HG02884 (cell line): ENCODE measurements at regions not wholly inside any gene's neighbourhood (a gene's known extent, or its start where the extent isn't known, plus 50 kb on each side); places are given as distances from the start of the nearest gene placed in this dataset.
"Not testable (repeated sequence)": the region's sequence is repeated elsewhere in the genome, so short reads cannot be mapped to it uniquely, and the experiment has no call there.

ENCODE experiments used
- ATAC-seq: cut with Tn5 transposase; IDR thresholded peaks from one replicate; pipeline ENCODE4 v1.9.1; 2021; ENCODE audit warnings: mild to moderate bottlenecking, moderate library complexity; ENCODE audit not compliant: unreplicated experiment

DNA sequence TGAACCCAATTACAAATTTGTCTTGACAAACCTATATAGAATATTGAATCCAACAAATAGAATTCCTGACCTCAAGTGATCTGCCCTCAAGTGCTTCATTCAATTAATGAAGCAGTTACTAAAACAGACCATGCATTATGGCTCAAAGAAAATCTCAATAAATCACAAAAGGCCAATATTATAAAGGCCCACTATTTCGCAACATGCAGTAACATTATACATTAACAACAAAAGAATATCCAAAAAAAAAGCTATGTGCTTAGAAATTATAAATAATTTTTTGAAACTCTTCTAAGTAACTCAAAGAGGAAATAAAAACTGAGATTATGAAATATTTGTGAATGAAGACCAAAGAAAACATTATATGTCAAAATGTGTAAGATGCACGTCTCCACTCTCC lies 177.7 kb downstream of the ZNF674 start:
- ATAC-seq = no peak

DNA sequence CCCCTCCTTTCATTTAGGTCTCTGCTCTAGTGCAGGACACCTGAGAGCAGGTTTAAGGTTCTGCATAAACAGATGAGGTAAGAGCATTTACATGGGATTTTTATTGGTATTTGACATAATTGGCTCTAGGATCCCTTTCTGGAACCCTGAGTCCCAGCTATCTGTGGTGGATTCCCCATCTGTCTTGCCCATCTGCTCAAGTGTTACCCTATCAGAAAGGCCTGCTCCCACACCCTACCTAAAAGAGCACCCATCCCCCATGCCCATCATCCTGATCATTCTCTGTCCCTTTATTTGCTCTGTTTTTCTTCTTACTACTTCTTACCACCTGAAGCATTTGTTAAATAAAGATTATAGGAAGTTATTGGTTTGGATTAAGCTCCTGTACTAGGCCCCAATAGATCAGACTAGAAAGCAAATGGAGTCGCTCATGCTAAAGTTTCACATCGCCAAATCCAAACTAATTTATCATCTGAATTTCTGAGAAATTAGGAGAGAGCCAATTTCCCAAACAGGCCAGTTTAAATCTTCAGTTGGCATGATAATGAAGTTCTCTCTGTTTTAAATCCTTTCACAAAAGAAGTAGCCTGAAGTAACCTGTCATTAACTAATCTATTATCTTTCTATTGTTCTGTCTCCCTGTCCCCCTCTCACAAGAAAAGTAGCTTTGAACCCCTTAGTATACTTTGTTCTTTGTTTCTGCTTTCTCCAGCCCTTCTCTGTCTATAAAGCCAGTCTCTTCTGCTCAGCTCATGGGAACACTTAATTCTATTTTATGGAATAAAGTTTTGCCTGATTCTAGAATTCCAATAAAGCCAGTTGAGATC lies 178.6 kb downstream of the ZNF674 start:
- no peak for ATAC-seq

DNA sequence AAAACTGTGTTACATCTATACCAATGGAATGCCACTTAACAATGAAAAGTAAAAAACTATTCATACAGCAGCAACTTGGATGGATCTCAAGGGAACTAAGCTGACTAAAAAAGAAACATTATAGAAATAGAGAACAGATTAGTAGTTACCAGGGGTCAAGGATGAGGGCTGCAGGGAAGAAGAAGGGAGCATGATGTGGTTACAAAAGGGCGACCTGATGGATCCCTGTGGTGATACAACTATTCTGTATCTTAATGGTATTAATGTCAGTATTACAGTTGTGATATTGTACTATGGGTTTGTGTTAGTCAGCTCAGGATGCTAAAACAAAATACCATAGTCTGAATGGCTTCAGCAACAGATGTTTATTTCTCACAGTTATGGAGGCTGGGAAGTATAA lies 190.7 kb downstream of the ZNF674 start:
- ATAC-seq = no peak

DNA sequence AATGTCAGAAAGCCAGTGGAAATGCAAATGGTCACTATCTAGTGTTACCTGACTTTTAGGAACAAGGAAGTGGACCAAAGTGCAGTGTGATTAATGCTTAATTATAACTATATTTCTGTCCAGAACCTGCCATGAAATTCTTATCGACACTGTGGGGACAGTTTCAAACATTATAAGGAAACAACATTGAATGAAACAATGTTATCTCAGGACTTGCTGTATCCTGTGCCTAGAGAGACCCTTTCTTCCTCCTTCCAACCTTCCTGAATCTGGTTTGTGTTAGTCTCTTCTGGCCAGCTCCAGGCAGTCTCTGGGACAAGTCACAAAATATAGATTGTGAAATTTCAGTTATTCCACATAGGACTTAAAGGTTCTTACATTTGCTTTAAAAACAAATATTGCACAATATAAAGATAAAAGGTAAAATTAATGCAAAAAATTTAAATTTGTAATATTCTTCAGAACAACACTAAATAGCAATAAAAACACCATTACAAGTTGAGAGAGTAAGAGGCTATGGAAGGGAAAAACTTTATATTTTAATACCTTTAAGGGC lies 203.4 kb downstream of the ZNF674 start:
- no peak for ATAC-seq

DNA sequence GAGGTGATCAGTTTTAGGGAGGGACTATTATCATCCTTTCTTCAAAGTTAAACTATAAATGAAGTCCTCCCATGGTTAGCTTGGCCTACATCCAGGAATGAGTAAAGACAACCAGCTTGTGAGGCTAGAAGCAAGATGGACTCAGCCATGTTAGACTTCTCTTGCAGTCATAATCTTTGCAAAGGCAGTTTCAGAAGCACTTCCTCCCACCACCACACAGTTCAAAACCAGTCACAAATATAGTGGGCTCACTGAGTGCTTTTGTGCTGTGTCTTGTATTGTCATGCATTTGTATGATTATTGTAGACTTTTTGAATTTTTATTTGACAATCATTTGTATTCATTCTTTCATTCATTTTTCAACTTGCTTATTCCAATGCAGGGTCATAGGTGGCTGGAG lies 204.5 kb downstream of the ZNF674 start:
- no peak for ATAC-seq

DNA sequence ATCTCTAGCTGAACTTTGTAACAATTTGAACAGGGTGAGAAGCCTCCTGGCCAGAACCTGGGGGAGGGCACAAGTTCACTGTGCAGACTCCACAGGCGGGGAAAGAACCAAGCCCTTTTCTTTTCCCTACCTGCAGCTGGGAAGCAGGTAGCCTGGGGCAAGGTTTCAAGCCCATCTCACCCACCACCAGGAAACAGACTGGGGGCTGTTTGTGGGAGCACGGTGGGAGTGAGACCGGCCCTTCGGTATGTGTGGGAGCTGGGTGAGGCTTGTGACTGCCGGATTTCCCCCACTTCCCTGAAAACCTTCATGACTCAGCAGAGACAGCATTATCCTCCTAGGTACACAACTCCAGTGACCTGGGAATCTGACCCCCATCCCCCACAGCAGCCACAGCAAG lies 211.7 kb downstream of the ZNF674 start:
- no peak for ATAC-seq

DNA sequence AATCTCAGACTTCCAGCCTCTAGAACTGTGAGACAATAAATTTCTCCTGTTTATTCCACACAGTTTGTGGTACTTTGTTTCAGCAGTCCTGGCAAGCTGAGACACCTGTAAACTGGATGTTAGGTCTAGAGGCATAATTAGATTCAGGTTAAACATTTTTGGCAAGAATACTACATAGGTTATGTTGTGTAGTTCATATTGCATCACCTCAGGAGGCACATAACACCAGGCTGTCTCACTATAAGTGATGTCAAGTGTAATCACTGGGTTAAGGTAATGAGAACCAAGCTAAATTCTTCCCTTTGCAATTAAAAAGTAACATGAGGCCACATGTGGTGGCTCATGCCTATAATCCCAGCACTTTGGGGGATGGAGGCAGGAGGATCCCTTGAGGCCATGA lies 214.2 kb downstream of the ZNF674 start:
- ATAC-seq = no peak

DNA sequence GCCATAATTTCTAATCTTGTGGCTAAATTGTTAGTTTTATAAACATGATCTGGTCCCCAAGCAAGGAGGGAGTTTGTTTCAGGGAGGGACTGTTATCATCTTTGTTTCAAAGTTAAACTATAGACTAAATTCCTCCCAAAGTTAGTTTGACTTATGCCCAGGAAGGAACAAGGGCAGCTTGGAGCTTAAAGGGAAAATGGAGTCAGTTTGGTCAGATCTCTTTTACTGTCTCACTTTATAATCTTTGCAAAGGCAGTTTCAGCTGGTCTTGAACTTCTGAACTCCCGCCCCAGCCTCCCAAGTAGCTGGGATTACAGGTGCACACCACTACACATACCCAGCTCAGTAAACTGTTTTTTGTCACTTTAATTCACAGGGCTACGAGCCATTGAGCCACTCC lies 214.7 kb downstream of the ZNF674 start:
- no peak for ATAC-seq

DNA sequence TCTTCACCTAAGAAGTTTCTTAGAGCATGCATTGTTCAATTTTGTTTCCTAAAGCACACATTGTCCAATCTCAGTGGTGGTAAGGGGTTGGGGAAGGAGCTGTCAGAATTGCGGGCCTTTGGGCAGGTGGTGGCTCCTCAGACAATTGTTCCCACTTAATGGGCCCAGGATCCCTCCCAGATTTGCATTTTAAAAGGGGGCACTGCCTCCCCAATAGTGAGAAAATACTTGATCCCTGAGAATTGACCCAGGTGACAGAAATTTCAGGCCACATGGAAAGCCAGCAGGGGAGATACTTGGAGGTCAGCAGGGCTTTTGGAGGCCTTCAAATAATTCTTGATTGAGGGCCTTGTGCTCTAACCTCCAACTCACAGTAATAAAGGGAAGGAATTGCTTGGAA lies 217.1 kb downstream of the ZNF674 start:
- ATAC-seq = no peak

DNA sequence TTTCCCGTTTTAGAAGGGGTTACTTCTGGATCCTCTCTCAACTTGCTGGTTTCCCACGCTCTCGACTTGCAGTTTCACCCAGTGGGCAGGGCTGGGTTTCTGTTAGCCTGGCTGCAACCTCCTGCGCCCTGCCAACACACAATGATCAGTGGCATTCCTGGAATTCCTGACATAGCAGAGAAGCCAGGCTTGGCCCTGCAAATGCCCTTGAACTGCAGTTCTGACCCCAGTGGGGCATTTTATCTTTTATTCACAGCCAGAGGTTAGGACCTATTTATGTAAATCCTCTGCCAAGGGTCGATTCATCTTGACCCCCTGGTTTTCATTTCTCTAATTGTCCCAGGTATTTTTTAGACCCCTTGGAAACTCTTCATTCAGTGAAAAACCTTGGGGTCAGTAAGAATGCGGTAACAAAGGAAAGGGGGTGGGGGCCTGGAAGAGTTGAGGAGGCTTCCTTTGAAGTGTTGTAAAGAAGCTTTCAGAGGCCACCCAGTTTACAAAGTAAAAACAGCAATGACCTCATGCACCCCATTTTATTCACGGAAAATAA lies 217.6 kb downstream of the ZNF674 start:
- ATAC-seq = no peak

DNA sequence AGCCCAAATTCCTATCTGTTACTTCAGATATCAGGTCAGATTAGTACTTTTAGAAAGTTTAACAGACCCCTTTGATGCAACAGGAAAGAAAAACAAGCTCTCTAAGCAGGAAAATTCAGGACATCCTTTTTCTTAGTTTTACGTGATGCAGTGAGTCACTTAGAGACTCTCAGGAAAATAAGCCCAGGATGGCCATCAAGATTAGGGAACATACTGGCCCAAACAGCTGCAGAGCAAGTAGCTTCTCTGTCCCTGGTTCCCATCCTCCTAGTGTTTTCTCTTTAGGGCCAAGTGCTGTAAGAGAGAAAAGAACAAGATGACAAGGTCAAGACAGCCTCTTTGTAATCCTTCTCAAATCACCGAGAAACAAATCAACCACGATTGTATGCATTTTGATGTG lies 219.1 kb downstream of the ZNF674 start:
- no peak for ATAC-seq

DNA sequence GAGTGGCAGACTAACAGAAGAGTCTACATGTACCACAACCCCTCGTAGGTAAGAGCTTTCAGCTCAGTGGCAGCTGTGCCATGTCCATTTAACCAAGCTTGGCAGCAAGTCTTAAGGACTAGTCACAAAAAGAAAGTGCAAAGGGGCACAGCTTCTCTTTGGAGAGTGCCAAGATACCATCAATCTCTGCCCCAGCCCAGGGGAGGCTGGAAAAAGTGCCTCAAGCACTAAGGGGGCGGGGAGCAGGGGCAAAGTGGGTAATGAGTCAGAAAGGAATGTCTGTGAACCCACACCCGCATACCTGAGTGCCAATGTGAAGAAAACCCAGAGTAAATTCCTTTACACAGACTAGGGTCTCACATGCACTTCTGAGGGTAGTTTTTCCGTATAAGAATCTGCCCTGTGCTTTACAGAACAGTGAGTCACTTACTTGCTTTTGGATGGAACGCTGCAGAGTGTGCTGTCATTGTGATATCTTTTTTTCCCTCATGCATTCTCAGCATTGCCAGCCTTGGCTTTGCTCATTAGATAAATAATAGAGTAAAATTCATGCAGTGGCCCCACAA lies 219.8 kb downstream of the ZNF674 start:
- ATAC-seq = no peak

DNA sequence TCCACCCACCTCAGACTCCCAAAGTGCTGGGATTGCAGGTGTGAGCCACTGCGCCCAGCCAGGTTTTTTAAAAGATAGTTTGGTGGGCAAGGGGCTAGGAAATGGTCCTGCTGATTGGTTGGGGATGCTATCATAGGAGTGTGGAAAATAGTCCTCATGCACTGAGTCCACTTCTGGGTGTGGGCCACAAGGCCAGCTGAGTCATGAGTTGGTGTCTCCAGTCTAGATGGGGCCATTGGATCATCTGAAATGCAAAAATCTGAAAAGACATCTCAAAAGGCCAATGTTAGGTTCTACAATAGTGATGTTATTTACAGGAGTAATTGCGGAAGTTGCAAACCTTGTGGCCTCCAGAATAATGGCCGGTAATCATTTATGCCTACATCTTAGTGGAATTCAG lies 221.1 kb downstream of the ZNF674 start:
- ATAC-seq = no peak

DNA sequence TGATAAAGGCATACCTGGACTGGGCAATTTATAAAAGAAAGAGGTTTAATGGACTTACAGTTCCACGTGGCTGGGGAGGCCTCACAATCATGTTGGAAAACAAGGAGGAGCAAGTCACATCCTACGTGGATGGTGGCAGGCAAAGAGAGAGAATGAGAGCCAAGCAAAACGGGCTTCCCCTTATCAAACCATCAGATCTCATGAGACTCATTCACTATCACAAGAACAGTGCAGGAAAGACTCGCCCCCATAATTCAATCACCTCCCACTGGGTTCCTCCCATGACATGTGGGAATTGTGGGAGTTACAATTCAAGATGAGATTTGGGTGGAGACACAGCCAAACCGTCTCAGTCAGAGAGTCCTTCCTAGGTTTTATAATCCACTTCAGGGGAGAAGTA lies 222.3 kb downstream of the ZNF674 start:
- ATAC-seq = not testable (repeated sequence)

DNA sequence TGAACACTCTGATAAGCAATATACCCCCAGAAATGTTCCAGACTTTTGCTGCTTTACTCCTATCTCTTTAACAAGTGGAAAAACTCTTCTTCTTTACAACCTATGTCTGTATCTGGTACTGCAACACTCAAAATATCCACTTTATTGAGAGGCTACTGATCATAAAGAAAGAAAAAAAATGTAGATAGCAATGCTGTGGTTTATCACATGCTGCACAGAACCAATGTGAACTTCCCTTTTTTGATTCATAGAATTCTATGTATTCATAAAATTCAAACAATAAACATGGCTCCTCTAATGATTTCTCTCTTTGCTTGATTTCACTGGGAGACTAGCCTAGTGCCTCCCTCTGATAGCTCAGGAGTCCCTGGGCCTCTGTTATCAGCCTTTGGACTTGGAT lies 223.5 kb downstream of the ZNF674 start:
- ATAC-seq = no peak

DNA sequence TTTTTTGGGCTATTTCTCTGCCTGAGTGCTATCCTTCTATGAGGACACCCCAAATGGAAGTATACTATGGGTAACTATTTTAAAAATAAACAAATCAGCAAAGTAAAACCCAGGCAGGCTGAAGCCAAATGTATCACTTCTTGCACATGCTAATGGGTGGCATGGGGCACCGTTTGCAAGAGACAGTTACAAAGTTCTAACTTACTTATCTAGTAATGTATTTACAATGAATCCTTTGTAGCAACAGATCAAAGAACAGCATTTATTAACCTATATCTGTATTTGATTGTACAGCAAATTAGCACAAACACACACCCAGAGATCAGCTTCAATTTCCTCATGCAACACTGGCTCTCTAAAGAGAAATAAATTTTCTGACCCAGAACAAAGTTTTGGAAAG lies 225.5 kb downstream of the ZNF674 start:
- ATAC-seq = no peak

DNA sequence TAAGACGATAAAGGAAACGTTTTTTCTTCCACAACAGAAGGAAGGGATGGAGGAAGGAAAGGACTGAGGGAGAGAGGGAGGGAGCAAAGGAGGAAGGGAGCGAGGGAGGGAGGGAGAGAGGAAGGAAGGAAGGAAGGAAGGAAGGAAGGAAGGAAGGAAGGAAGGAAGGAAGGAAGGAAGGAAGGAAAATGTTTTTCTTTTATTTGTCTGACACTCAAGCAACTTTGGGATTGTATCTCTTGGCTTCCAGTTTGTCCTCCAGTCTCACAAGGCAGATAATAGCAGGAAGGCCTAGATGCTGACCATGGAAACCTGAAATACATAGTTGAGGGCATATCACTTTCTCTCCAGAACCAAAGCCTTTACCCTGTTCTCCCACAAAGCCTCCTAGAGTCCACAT lies 226.7 kb downstream of the ZNF674 start:
- no peak for ATAC-seq

DNA sequence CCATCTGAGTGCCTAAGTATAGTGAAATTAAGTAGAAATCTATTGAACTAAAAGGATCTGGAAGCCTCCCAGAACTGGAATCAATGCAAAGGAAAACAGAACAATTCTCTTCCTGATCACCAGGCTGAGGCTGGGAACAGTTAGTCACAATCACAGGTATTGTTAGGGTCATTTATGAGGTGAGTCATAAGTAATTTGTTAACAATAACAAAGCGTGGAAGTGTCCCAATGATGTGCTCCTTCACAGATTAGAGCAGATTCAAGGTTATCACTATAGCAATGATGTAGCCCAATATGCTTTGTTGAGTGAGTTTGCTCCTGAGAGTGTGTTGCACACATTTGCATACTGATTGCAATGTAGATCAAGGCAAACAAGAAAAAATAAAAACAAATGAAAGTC lies 228.1 kb downstream of the ZNF674 start:
- no peak for ATAC-seq

DNA sequence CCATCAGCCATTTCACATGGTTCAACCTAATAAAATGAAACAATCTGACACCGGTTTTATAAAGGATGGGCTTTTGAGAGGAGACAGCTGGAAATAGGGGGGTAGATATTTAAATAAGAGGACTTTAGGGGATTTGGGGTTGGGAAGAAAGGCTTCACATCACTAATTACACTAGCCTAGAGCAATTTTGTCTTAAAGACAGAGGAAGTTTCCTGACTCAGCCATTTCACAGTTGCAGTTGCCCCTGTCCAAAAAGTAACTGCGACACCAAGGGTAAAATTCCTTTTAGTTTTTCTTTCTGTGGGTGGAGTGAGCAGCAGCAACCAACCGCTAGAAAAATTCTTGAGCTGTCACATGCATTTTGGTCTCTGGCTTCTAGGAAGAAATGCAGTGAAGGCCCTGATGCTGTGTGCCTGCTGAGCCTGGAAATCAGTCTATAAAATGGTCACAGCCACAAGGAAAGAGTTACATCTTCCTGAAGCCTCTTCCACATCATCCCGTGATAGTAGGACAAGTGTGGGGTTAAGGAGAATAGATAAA lies 233.6 kb downstream of the ZNF674 start:
- ATAC-seq = no peak

DNA sequence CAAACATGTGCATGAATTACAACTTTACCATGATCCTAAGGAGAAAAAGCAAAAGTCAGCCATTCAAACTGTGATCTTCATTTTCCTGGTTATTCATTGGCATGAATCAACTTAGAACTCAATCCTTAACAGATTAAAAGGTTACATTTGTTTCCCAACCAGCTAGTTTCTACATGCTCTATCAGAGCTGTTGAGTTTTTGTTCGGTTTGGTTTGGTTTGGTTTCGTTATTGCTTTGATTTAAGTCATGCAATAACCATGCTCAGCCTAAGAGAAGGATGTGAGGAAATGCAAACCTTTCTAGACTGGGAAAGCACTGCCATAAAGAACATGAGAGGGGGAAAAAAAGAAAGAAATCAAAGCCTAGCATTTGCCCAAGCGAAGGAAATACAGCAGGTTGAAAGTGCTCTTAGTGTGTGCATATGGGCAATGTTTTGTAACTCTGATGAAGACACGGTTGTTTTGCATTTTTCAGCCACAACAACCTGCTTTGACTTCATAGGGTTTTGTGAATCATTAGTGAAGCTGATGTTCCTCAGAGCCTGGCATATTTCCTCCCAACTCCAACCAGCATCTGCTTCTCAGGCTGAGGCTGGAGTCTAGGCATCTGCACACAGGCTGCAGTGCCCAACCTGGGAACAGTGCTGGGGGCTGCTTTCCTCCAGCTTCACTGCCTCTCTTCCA lies 234.3 kb downstream of the ZNF674 start:
- ATAC-seq = no peak

DNA sequence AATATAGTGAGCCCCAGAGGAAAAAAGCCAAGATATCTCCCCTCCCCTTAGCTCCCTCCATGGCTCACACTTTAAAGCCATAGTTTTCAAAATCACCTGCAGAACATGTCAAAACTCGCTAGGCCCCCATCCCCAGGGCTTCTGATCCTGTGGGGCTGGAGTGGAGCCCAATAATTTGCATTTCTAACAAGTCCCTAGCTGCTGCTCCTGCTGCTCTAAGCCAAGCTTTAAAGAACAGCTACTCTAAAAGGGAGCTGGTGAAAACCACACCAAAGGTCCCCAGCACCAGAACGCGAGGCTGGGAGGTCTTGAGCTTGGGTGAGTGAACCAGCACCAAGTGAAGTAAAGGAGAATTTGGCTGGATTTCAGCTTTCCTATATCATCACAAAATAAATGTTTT lies 237.1 kb downstream of the ZNF674 start:
- no peak for ATAC-seq
